Sigmoid colon (tissue), 4 donors: ENCODE measurements at regions not wholly inside any gene's neighbourhood (a gene's known extent, or its start where the extent isn't known, plus 50 kb on each side); places are given as distances from the start of the nearest gene placed in this dataset.

ENCODE experiments used
- CTCF ChIP-seq, 4 experiments: fragments of 450-650 bp in 3 of 4; fragments of 200-600 bp in 1 of 4; IDR thresholded peaks; one replicate each; pipeline ENCODE4 v1.5.1; 2016 to 2019; ENCODE audit warnings: antibody characterized with exemption in 4 of 4, mild to moderate bottlenecking in 3 of 4, moderate library complexity in 2 of 4
- EP300 ChIP-seq, 4 donors: sonication (generic); formaldehyde crosslinking; IDR thresholded peaks; one replicate each; pipeline ENCODE4 v1.6.1; 2017; ENCODE audit warnings: antibody characterized with exemption in 4 of 4
- POLR2A ChIP-seq, 2 donors: fragments of 450-650 bp; IDR thresholded peaks; one replicate each; pipeline ENCODE4 v1.6.1; 2016; ENCODE audit warnings: antibody characterized with exemption in 2 of 2, mild to moderate bottlenecking in 2 of 2, moderate library complexity in 2 of 2
- POLR2AphosphoS5 ChIP-seq, 4 donors: sonication (generic); formaldehyde crosslinking; IDR thresholded peaks; one replicate each; pipeline ENCODE4 v1.6.1; 2017; ENCODE audit warnings: antibody characterized with exemption in 4 of 4

GRCh38 chr12:116376354-116377193 is 99.1 kb upstream of the MED13L start:
- TF ChIP-seq CTCF (IDR thresholded peaks at IDR 0.05) (no peak), POLR2A (IDR thresholded peaks at IDR 0.05) (no peak), EP300 (IDR thresholded peaks at IDR 0.05) (no peak), POLR2AphosphoS5 (IDR thresholded peaks at IDR 0.05) (peak in 1 of 4 donors; percentile 49)
